ENCODE measurements at regions not wholly inside any gene's neighbourhood (a gene's known extent, or its start where the extent isn't known, plus 50 kb on each side); places are given as distances from the start of the nearest gene placed in this dataset.
"Not testable (repeated sequence)": the region's sequence is repeated elsewhere in the genome, so short reads cannot be mapped to it uniquely, and the experiment has no call there.

GRCh38 chr1:230556453-230556852 is 85.8 kb upstream of the COG2 start:
- 81 to 84% methylated on average over 5 of the region's 5 CpGs for WGBS, 2 donors
- no peak for ATAC-seq (ENCODE audit: insufficient read depth, low FRiP score)

GRCh38 chr1:230555814-230556213 is 86.5 kb upstream of the COG2 start:
- H3K4me1 ChIP-seq (ENCODE audit: control insufficient read depth in 5 of 5, insufficient read depth in 5 of 5, low read length in 5 of 5), result no peaks in the 10 kb centered on the region
- no peaks in the 10 kb centered on the region for H3K36me3 ChIP-seq (ENCODE audit: control insufficient read depth in 4 of 4, insufficient read depth in 4 of 4, low read length in 4 of 4)
- no peak overlapping the region for H3K27ac ChIP-seq (ENCODE audit: low read depth in 1 of 2, low read length in 1 of 2)
- DNase-seq (no peak), ATAC-seq (ENCODE audit: insufficient read depth, low FRiP score) (no peak)
- WGBS, 2 donors, result 49 to 70% methylated on average over 1 of the region's 1 CpG
- peaks cover 0 to 3% (median 0%) of the 10 kb centered on the region in 3 donors for H3K27me3 ChIP-seq (ENCODE audit: control insufficient read depth in 3 of 3, insufficient read depth in 3 of 3, low read length in 2 of 3)
- no peaks in the 10 kb centered on the region for H3K9me3 ChIP-seq (ENCODE audit: control insufficient read depth in 4 of 4, insufficient read depth in 3 of 4, low read length in 3 of 4)
- H3K4me3 ChIP-seq, result no peak overlapping the region
- TF ChIP-seq CTCF (IDR thresholded peaks at IDR 0.05; ENCODE audit: control extremely low read depth, extremely low read depth), result no peak
- H3K9ac ChIP-seq (ENCODE audit: insufficient read depth in 1 of 2, low read length in 2 of 2), result no peak overlapping the region

More at GRCh38 chr1:230556453-230556852, 85.8 kb upstream of the COG2 start:
- no peak overlapping the region for H3K9ac ChIP-seq (ENCODE audit: insufficient read depth in 1 of 2, low read length in 2 of 2)
- TF ChIP-seq CTCF (IDR thresholded peaks at IDR 0.05; ENCODE audit: control extremely low read depth, extremely low read depth), result no peak
- no peaks in the 10 kb centered on the region for H3K4me1 ChIP-seq (ENCODE audit: control insufficient read depth in 5 of 5, insufficient read depth in 5 of 5, low read length in 5 of 5)
- H3K4me3 ChIP-seq, result no peak overlapping the region
- H3K27ac ChIP-seq (ENCODE audit: low read depth in 1 of 2, low read length in 1 of 2), result no peak overlapping the region
- no peak for DNase-seq
- H3K36me3 ChIP-seq (ENCODE audit: control insufficient read depth in 4 of 4, insufficient read depth in 4 of 4, low read length in 4 of 4), result no peaks in the 10 kb centered on the region
- H3K27me3 ChIP-seq (ENCODE audit: control insufficient read depth in 3 of 3, insufficient read depth in 3 of 3, low read length in 2 of 3), result peaks cover 0 to 3% (median 0%) of the 10 kb centered on the region in 3 donors
- H3K9me3 ChIP-seq (ENCODE audit: control insufficient read depth in 4 of 4, insufficient read depth in 3 of 4, low read length in 3 of 4), result no peaks in the 10 kb centered on the region

- no peaks in the 10 kb centered on the region for H3K9me3 ChIP-seq (ENCODE audit: control insufficient read depth in 4 of 4, insufficient read depth in 3 of 4, low read length in 3 of 4)
- H3K27me3 ChIP-seq (ENCODE audit: control insufficient read depth in 3 of 3, insufficient read depth in 3 of 3, low read length in 2 of 3), result peaks cover 0 to under 1% (median 0%) of the 10 kb centered on the region in 3 donors
- no peak overlapping the region for H3K27ac ChIP-seq (ENCODE audit: low read depth in 1 of 2, low read length in 1 of 2)
- ATAC-seq (ENCODE audit: insufficient read depth, low FRiP score) (no peak), DNase-seq (no peak)
- H3K4me1 ChIP-seq (ENCODE audit: control insufficient read depth in 5 of 5, insufficient read depth in 5 of 5, low read length in 5 of 5), result no peaks in the 10 kb centered on the region
- H3K4me3 ChIP-seq, result no peak overlapping the region
- H3K36me3 ChIP-seq (ENCODE audit: control insufficient read depth in 4 of 4, insufficient read depth in 4 of 4, low read length in 4 of 4), result no peaks in the 10 kb centered on the region
- H3K9ac ChIP-seq (ENCODE audit: insufficient read depth in 1 of 2, low read length in 2 of 2), result no peak overlapping the region
- TF ChIP-seq CTCF (IDR thresholded peaks at IDR 0.05; ENCODE audit: control extremely low read depth, extremely low read depth), result no peak
- WGBS, 2 donors, result 61 to 79% methylated on average over 2 of the region's 2 CpGs
These were observed 89.4 kb upstream of the COG2 start for GRCh38 chr1:230552880-230553279.

- H3K4me1 ChIP-seq (ENCODE audit: control insufficient read depth in 5 of 5, insufficient read depth in 5 of 5, low read length in 5 of 5); ATAC-seq (ENCODE audit: insufficient read depth, low FRiP score); H3K4me3 ChIP-seq; DNase-seq; H3K27me3 ChIP-seq (ENCODE audit: control insufficient read depth in 3 of 3, insufficient read depth in 3 of 3, low read length in 2 of 3); H3K9ac ChIP-seq (ENCODE audit: insufficient read depth in 1 of 2, low read length in 2 of 2); H3K27ac ChIP-seq (ENCODE audit: low read depth in 1 of 2, low read length in 1 of 2); H3K36me3 ChIP-seq (ENCODE audit: control insufficient read depth in 4 of 4, insufficient read depth in 4 of 4, low read length in 4 of 4); H3K9me3 ChIP-seq (ENCODE audit: control insufficient read depth in 4 of 4, insufficient read depth in 3 of 4, low read length in 3 of 4): not testable (repeated sequence)
- 76 to 82% methylated on average over 3 of the region's 3 CpGs for WGBS, 2 donors
These were observed 91.3 kb upstream of the COG2 start for GRCh38 chr1:230550945-230551344.
